Upper lobe of left lung (tissue), 4 donors: ENCODE measurements at regions not wholly inside any gene's neighbourhood (a gene's known extent, or its start where the extent isn't known, plus 50 kb on each side); places are given as distances from the start of the nearest gene placed in this dataset.

Experiments used
- EP300 ChIP-seq, 4 donors: sonication (generic); formaldehyde crosslinking; IDR thresholded peaks; one replicate each; pipeline ENCODE4 v1.5.1; 2017; ENCODE audit warnings: antibody characterized with exemption in 4 of 4, control low read depth in 2 of 4
- POLR2A ChIP-seq, 4 donors: fragments of 450-650 bp; IDR thresholded peaks; one replicate each; pipeline ENCODE4 v1.5.1; 2016 to 2017; ENCODE audit warnings: antibody characterized with exemption in 4 of 4, mild to moderate bottlenecking in 2 of 4
- TF ChIP-seq, protein P1 (sequence below), 6 experiments: fragments of 450-650 bp in 4 of 6; fragments of 200-600 bp in 2 of 6; sonication (generic) in 2 of 6; IDR thresholded peaks; one replicate each; pipeline ENCODE4 v1.5.1; 2016 to 2019; ENCODE audit warnings: antibody characterized with exemption in 6 of 6

DNA sequence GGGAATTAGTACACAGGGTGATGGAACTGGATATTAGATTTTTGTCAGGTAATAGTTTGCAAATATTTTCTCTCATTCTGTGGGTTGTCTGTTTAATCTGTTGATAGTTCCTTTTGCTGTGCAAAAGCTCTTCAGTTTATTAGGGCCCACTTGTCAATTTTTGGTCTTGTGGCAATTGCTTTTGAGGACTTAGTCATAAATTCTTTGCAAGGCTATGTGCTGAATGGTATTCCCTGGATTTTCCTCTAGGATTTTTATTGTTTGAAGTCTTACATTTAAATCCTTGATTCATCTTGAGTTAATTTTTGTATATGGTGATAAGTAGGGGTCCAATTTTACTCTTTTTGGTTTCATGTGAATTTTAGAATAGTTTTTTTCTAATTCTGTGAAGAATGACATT lies 111.3 kb downstream of the ARRDC4 start:
- TF ChIP-seq EP300 (IDR thresholded peaks at IDR 0.05) (no peak), POLR2A (IDR thresholded peaks at IDR 0.05) (no peak)
- TF ChIP-seq, protein P1, sequence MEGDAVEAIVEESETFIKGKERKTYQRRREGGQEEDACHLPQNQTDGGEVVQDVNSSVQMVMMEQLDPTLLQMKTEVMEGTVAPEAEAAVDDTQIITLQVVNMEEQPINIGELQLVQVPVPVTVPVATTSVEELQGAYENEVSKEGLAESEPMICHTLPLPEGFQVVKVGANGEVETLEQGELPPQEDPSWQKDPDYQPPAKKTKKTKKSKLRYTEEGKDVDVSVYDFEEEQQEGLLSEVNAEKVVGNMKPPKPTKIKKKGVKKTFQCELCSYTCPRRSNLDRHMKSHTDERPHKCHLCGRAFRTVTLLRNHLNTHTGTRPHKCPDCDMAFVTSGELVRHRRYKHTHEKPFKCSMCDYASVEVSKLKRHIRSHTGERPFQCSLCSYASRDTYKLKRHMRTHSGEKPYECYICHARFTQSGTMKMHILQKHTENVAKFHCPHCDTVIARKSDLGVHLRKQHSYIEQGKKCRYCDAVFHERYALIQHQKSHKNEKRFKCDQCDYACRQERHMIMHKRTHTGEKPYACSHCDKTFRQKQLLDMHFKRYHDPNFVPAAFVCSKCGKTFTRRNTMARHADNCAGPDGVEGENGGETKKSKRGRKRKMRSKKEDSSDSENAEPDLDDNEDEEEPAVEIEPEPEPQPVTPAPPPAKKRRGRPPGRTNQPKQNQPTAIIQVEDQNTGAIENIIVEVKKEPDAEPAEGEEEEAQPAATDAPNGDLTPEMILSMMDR (IDR thresholded peaks at IDR 0.05), result no peak
